Osteocyte (in vitro differentiated cells): ENCODE measurements at regions not wholly inside any gene's neighbourhood (a gene's known extent, or its start where the extent isn't known, plus 50 kb on each side); places are given as distances from the start of the nearest gene placed in this dataset.

ENCODE experiments used
- DNase-seq: peaks from one replicate; pipeline ENCODE4 v3.0.0; 2021; ENCODE audit warnings: mixed read lengths; ENCODE audit not compliant: unreplicated experiment; ENCODE audit errors: extremely low spot score
- H3K27ac Mint-ChIP-seq: one replicate; pipeline ENCODE4 v1.8.0; 2021; ENCODE audit warnings: mild to moderate bottlenecking, mixed read lengths; ENCODE audit not compliant: unreplicated experiment
- H3K27me3 Mint-ChIP-seq: one replicate; pipeline ENCODE4 v1.8.0; 2021; ENCODE audit warnings: mixed read lengths; ENCODE audit not compliant: unreplicated experiment
- H3K36me3 Mint-ChIP-seq: one replicate; pipeline ENCODE4 v1.8.0; 2021; ENCODE audit warnings: mixed read lengths; ENCODE audit not compliant: unreplicated experiment
- H3K4me1 Mint-ChIP-seq: one replicate; pipeline ENCODE4 v1.8.0; 2021; ENCODE audit warnings: mixed read lengths; ENCODE audit not compliant: unreplicated experiment
- H3K4me3 Mint-ChIP-seq: one replicate; pipeline ENCODE4 v1.8.0; 2021; ENCODE audit warnings: mild to moderate bottlenecking, moderate library complexity, mixed read lengths; ENCODE audit not compliant: unreplicated experiment
- H3K9me3 Mint-ChIP-seq: one replicate; pipeline ENCODE4 v1.8.0; 2021; ENCODE audit warnings: mixed read lengths; ENCODE audit not compliant: unreplicated experiment
- CTCF ChIP-seq: fragments of 200-600 bp; sonication (generic); IDR thresholded peaks from 2 replicates; pipeline ENCODE4 v1.5.0; 2021; ENCODE audit warnings: antibody characterized with exemption, mild to moderate bottlenecking, moderate library complexity

GRCh38 chr1:238953448-238954010 lies 432.8 kb upstream of the CHRM3 start:
- H3K27me3 Mint-ChIP-seq, result peaks cover 24% of the 10 kb centered on the region
- H3K4me1 Mint-ChIP-seq, result peaks cover 4% of the 10 kb centered on the region
- DNase-seq, result no peak
- no peak overlapping the region for H3K4me3 Mint-ChIP-seq
- no peaks in the 10 kb centered on the region for H3K9me3 Mint-ChIP-seq
- peak; percentile 20 for TF ChIP-seq CTCF
- no peak overlapping the region for H3K27ac Mint-ChIP-seq
- H3K36me3 Mint-ChIP-seq, result no peaks in the 10 kb centered on the region

GRCh38 chr1:238951809-238952208 lies 434.6 kb upstream of the CHRM3 start:
- H3K27me3 Mint-ChIP-seq, result peaks cover 10% of the 10 kb centered on the region
- no peaks in the 10 kb centered on the region for H3K36me3 Mint-ChIP-seq
- DNase-seq, result no peak
- no peaks in the 10 kb centered on the region for H3K9me3 Mint-ChIP-seq
- no peak overlapping the region for H3K4me3 Mint-ChIP-seq
- H3K4me1 Mint-ChIP-seq, result peaks cover 4% of the 10 kb centered on the region
- peak; percentile 76 for TF ChIP-seq CTCF
- no peak overlapping the region for H3K27ac Mint-ChIP-seq

DNA sequence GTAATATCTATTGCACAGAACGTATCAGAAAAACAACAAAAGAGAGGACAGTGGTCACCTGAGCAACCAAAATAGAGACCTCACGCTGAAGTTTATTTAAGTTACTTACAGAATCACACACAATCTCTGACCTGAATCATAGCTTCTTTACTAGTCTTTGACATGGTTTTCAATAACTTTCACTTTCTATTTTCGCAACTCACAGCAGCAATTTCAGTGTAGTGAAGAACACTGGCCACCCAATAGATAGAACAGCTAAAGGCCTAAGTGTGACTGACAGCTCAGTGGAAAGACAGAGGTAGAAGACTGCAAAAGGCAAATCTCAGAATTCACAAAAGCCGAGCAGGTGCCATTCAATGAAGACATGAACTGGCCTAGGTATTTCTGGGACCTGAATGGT lies 435.6 kb upstream of the CHRM3 start:
- no peak for TF ChIP-seq CTCF
- no peak for DNase-seq
- Mint-ChIP-seq H3K27ac (no peak overlapping the region), H3K27me3 (peaks cover 5% of the 10 kb centered on the region), H3K36me3 (no peaks in the 10 kb centered on the region), H3K4me3 (peak overlapping the region; percentile 22), H3K4me1 (peaks cover 4% of the 10 kb centered on the region), H3K9me3 (no peaks in the 10 kb centered on the region)

DNA sequence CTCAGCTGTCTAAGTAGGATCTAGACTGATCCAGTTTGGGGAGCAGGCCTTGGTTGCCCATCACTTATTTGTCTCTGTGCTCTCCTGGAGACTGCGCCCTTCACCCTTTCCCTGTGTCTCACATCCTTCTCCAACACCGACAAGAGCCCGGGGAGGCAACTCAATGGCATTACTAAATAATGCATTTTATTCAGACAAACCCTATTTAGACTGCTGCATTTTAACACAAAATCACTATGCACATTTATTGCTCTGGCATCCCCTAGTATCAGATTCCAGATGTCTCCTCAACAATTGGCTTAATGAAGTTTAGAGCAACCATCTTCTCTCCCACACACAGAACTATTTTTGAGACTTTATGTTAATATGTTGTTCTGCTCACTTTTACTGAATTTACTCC lies 436.4 kb upstream of the CHRM3 start:
- Mint-ChIP-seq H3K9me3 (no peaks in the 10 kb centered on the region), H3K27me3 (peaks cover 2% of the 10 kb centered on the region), H3K27ac (no peak overlapping the region), H3K4me1 (peaks cover 4% of the 10 kb centered on the region), H3K36me3 (no peaks in the 10 kb centered on the region), H3K4me3 (no peak overlapping the region)
- TF ChIP-seq CTCF, result no peak
- no peak for DNase-seq

GRCh38 chr1:238944028-238944427 lies 442.3 kb upstream of the CHRM3 start:
- DNase-seq, result no peak
- no peak for TF ChIP-seq CTCF
- H3K27ac Mint-ChIP-seq, result no peak overlapping the region
- no peaks in the 10 kb centered on the region for H3K9me3 Mint-ChIP-seq
- H3K4me1 Mint-ChIP-seq, result no peaks in the 10 kb centered on the region
- peaks cover 9% of the 10 kb centered on the region for H3K27me3 Mint-ChIP-seq
- no peaks in the 10 kb centered on the region for H3K36me3 Mint-ChIP-seq
- H3K4me3 Mint-ChIP-seq, result no peak overlapping the region
